H1 (cell line): ENCODE measurements at regions not wholly inside any gene's neighbourhood (a gene's known extent, or its start where the extent isn't known, plus 50 kb on each side); places are given as distances from the start of the nearest gene placed in this dataset.

Experiments
- CTCF ChIA-PET: fragments of 300-600 bp; sonication (Branson Sonifier 250); formaldehyde crosslinking; loops from one replicate; lab custom pipeline; 2021; ENCODE audit not compliant: partially characterized antibody; lab: Charles Lee
- POLR2A ChIA-PET: fragments of 300-600 bp; sonication (Branson Sonifier 250); formaldehyde crosslinking; loops from one replicate; lab custom pipeline; 2021; ENCODE audit warnings: inconsistent platforms; ENCODE audit not compliant: partially characterized antibody; lab: Charles Lee
- DNase-seq, 2 experiments: peaks; one replicate each; pipeline versions ENCODE4 v3.0.0 to v3.0.0-alpha.2; 2010 to 2022; ENCODE audit warnings: low spot score in 2 of 2, low read depth in 1 of 2, mixed read lengths in 1 of 2
- FAIRE-seq: peaks from 2 replicates; lab custom pipeline; 2011; peaks lifted over from hg19 to GRCh38; lab: Jason Lieb, UNC
- H2AFZ ChIP-seq: 2 replicates; pipeline ENCODE4 v1.8.1; 2012; ENCODE audit warnings: low read length, inconsistent platforms
- H2AK5ac ChIP-seq: 2 replicates; pipeline ENCODE4 v1.6.1; 2013; ENCODE audit warnings: low read depth, low read length
- H2BK120ac ChIP-seq: replicated peaks from 2 replicates; pipeline ENCODE3; 2013; ENCODE audit warnings: low read depth, low read length, inconsistent platforms
- H2BK12ac ChIP-seq: 2 replicates; pipeline ENCODE4 v1.6.1; 2013; ENCODE audit warnings: low read depth, low read length
- H2BK15ac ChIP-seq: 2 replicates; pipeline ENCODE4 v1.6.1; 2013; ENCODE audit warnings: low read length
- H2BK20ac ChIP-seq: 2 replicates; pipeline ENCODE4 v1.6.1; 2013; ENCODE audit warnings: low read length
- H2BK5ac ChIP-seq: 2 replicates; pipeline ENCODE4 v1.6.1; 2013; ENCODE audit warnings: low read depth, low read length
- H3K14ac ChIP-seq: 2 replicates; pipeline ENCODE4 v1.6.1; 2013; ENCODE audit warnings: inconsistent platforms; ENCODE audit not compliant: insufficient read length
- H3K18ac ChIP-seq: 2 replicates; pipeline ENCODE4 v1.6.1; 2013; ENCODE audit warnings: low read length; ENCODE audit errors: extremely low read depth
- H3K23ac ChIP-seq: 2 replicates; pipeline ENCODE4 v1.6.1; 2013; ENCODE audit warnings: inconsistent platforms; ENCODE audit not compliant: insufficient read length
- H3K23me2 ChIP-seq: 2 replicates; pipeline ENCODE4 v1.6.1; 2013; ENCODE audit warnings: low read depth, low read length
- H3K27ac ChIP-seq: 2 replicates; pipeline ENCODE4 v1.6.1; 2011; ENCODE audit warnings: low read depth, low read length, inconsistent platforms
- H3K27me3 ChIP-seq, 4 experiments: replicated peaks in 1 of 4; 1 replicate in 1 of 4; 2 replicates in 3 of 4; pipeline versions ENCODE4 v1.6.1 to v1.8.1; 2011 to 2013; ENCODE audit warnings: low read length in 3 of 4, mild to moderate bottlenecking in 3 of 4, inconsistent platforms in 2 of 4, mixed read lengths in 2 of 4, moderate library complexity in 1 of 4; ENCODE audit not compliant: control insufficient read depth in 3 of 4, insufficient read depth in 3 of 4; ENCODE audit errors: extremely low read depth in 1 of 4
- H3K36me3 ChIP-seq, 4 experiments: 2 replicates each; pipeline versions ENCODE4 v1.6.1 to v1.8.1; 2011 to 2013; ENCODE audit warnings: mild to moderate bottlenecking in 4 of 4, low read length in 3 of 4, moderate library complexity in 2 of 4, control low read depth in 1 of 4, inconsistent platforms in 1 of 4; ENCODE audit not compliant: insufficient read depth in 4 of 4, control insufficient read depth in 2 of 4
- H3K4ac ChIP-seq: replicated peaks from 2 replicates; pipeline ENCODE3; 2013; ENCODE audit warnings: low read length, low read depth, mixed read lengths, inconsistent platforms; ENCODE audit not compliant: insufficient read length
- H3K4me1 ChIP-seq, 4 experiments: replicated peaks in 1 of 4; 1 replicate in 1 of 4; 2 replicates in 3 of 4; pipeline versions ENCODE4 v1.6.1 to v1.8.1; 2011 to 2013; ENCODE audit warnings: low read length in 3 of 4, inconsistent platforms in 2 of 4, mixed read lengths in 1 of 4; ENCODE audit not compliant: insufficient read depth in 4 of 4, control insufficient read depth in 3 of 4
- H3K4me2 ChIP-seq, 2 experiments: 2 replicates each; pipeline versions ENCODE4 v1.6.1 to v1.8.1; 2011 to 2013; ENCODE audit warnings: low read depth in 2 of 2, low read length in 2 of 2, control low read depth in 1 of 2, inconsistent platforms in 1 of 2, mild to moderate bottlenecking in 1 of 2; ENCODE audit not compliant: insufficient read depth in 1 of 2
- H3K4me3 ChIP-seq, 4 experiments: fragments of 200-600, 300-600 bp in 1 of 4; sonication (generic), shearing (Covaris generic), sonication (Bioruptor Twin) in 1 of 4; 2 replicates each; pipeline versions ENCODE4 v1.5.1 to v1.8.1; 2011 to 2016; ENCODE audit warnings: low read length in 4 of 4, low read depth in 3 of 4, control low read depth in 2 of 4, inconsistent platforms in 2 of 4, mild to moderate bottlenecking in 2 of 4, mixed read lengths in 1 of 4, moderate library complexity in 1 of 4; ENCODE audit not compliant: insufficient read depth in 2 of 4; ENCODE audit errors: extremely low read depth in 1 of 4
- H3K56ac ChIP-seq: replicated peaks from 2 replicates; pipeline ENCODE3; 2013; ENCODE audit warnings: low read depth, mild to moderate bottlenecking, mixed read lengths, low read length, inconsistent platforms; ENCODE audit not compliant: insufficient read length
- H3K79me1 ChIP-seq: 2 replicates; pipeline ENCODE4 v1.6.1; 2013; ENCODE audit warnings: low read depth, low read length, control low read depth
- H3K79me2 ChIP-seq, 2 experiments: 2 replicates each; pipeline versions ENCODE4 v1.6.1 to v1.8.1; 2012 to 2013; ENCODE audit warnings: low read length in 2 of 2, mild to moderate bottlenecking in 2 of 2, inconsistent platforms in 1 of 2; ENCODE audit not compliant: insufficient read depth in 2 of 2, control insufficient read depth in 1 of 2
- H3K9ac ChIP-seq, 4 experiments: replicated peaks in 1 of 4; 1 replicate in 1 of 4; 2 replicates in 3 of 4; pipeline versions ENCODE4 v1.6.1 to v1.8.1; 2011 to 2013; ENCODE audit warnings: low read depth in 3 of 4, low read length in 3 of 4, control low read depth in 2 of 4, mild to moderate bottlenecking in 2 of 4, moderate library complexity in 2 of 4, inconsistent platforms in 1 of 4; ENCODE audit errors: extremely low read depth in 1 of 4
- H3K9me3 ChIP-seq, 2 experiments: 2 replicates each; pipeline versions ENCODE4 v1.6.1 to v1.8.1; 2012 to 2013; ENCODE audit warnings: mild to moderate bottlenecking in 2 of 2, moderate library complexity in 2 of 2, control low read depth in 1 of 2, inconsistent platforms in 1 of 2, low read depth in 1 of 2, low read length in 1 of 2, mixed read lengths in 1 of 2; ENCODE audit not compliant: insufficient read depth in 2 of 2
- H4K20me1 ChIP-seq, 2 experiments: replicated peaks in 1 of 2; 2 replicates each; pipeline versions ENCODE3 to v1.8.1; 2011 to 2013; ENCODE audit warnings: inconsistent platforms in 2 of 2, low read length in 2 of 2, mild to moderate bottlenecking in 1 of 2; ENCODE audit not compliant: insufficient read depth in 2 of 2, control insufficient read depth in 1 of 2
- H4K5ac ChIP-seq: 2 replicates; pipeline ENCODE4 v1.6.1; 2013; ENCODE audit warnings: low read length, low read depth, mixed read lengths, inconsistent platforms; ENCODE audit not compliant: insufficient read length
- H4K8ac ChIP-seq: 2 replicates; pipeline ENCODE4 v1.8.0; 2013; ENCODE audit warnings: mild to moderate bottlenecking, moderate library complexity, low read length, inconsistent platforms; ENCODE audit not compliant: insufficient read depth; ENCODE audit errors: extremely low read depth
- H4K91ac ChIP-seq: replicated peaks from 2 replicates; pipeline ENCODE3; 2013; ENCODE audit warnings: low read length, mixed read lengths, inconsistent platforms; ENCODE audit not compliant: insufficient read length
- HDAC2 ChIP-seq, 2 experiments: fragments of 300-600 bp in 1 of 2; sonication (generic) in 1 of 2; IDR thresholded peaks; 2 replicates each; pipeline ENCODE4 v1.6.1; 2011 to 2012; ENCODE audit warnings: low read depth in 2 of 2, low read length in 2 of 2, mild to moderate bottlenecking in 2 of 2, moderate library complexity in 2 of 2, borderline replicate concordance in 1 of 2, inconsistent platforms in 1 of 2
- PHF8 ChIP-seq: fragments of 200-600 bp; sonication (generic); conservative IDR thresholded peaks from 2 replicates; pipeline ENCODE4 v1.7.1; 2012; ENCODE audit warnings: low read depth, mild to moderate bottlenecking, inconsistent platforms, low read length, moderate library complexity
- SAP30 ChIP-seq: fragments of 300-600 bp; sonication (generic); IDR thresholded peaks from 2 replicates; pipeline ENCODE4 v1.7.1; 2012; ENCODE audit warnings: low read length, moderate library complexity, mild to moderate bottlenecking, inconsistent platforms; ENCODE audit not compliant: insufficient read depth, insufficient replicate concordance
- SP4 ChIP-seq: IDR thresholded peaks from 2 replicates; pipeline ENCODE4 v1.6.1; 2012; ENCODE audit warnings: low read length, inconsistent platforms
- WGBS, 2 experiments: shearing (Covaris generic) in 1 of 2; methylation state at CpG; one replicate each; pipeline versions ENCODE4 v1.1.6 to v1.1.7; 2013 to 2015; ENCODE audit warnings: low lambda C conversion rate in 2 of 2, mixed read lengths in 2 of 2, inconsistent platforms in 1 of 2, low coverage in 1 of 2, missing lambda C conversion rate in 1 of 2; ENCODE audit not compliant: insufficient replicate concordance in 2 of 2, insufficient coverage in 1 of 2, insufficient read length in 1 of 2; ENCODE audit errors: extremely low coverage in 1 of 2, missing lambda C conversion rate in 1 of 2; 5-methylcytosine and 5-hydroxymethylcytosine counted together

DNA sequence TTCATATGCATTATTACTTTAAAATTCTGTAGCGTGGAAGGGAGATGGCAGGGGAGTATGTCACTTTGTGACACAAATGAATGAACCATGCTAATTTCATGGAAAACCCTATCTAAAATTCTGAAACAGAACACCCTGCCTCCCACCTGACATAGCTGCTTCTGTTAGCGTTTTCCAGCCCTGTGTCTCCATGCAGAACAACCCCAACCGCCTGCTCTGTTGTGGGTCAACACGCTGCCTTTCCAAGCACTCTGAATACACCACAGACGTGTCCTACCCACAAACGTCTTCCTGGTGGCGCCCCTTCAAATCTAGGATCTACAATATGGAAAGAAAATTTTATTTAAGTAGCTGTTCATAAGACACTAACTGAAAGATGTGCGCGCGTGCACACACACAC lies 238.6 kb downstream of the TRIML1 start:
- TF ChIP-seq HDAC2 (IDR thresholded peaks at IDR 0.05; ENCODE audit: borderline replicate concordance in 1 of 2, low read depth in 2 of 2, low read length in 2 of 2) (no peak), SAP30 (no peak), SP4 (no peak), PHF8 (no peak)
- H3K4ac ChIP-seq, result no peak overlapping the region
- H2AK5ac ChIP-seq, result no peak overlapping the region
- no peak overlapping the region for H3K23ac ChIP-seq
- no peaks in the 10 kb centered on the region for H3K27me3 ChIP-seq
- DNase-seq (no peak), FAIRE-seq (no peak)
- no peak overlapping the region for H3K18ac ChIP-seq
- H3K4me3 ChIP-seq, result no peak overlapping the region
- H2BK15ac ChIP-seq, result no peak overlapping the region
- peaks cover 4 to 7% of the 10 kb centered on the region in 2 experiments; a peak in 2 of 4 replicates for H3K9me3 ChIP-seq
- no peaks in the 10 kb centered on the region for H3K23me2 ChIP-seq
- H4K5ac ChIP-seq, result no peak overlapping the region
- H4K8ac ChIP-seq, result no peak overlapping the region
- no peak overlapping the region for H3K14ac ChIP-seq
- no peaks in the 10 kb centered on the region for H3K79me1 ChIP-seq
- no peaks in the 10 kb centered on the region for H3K36me3 ChIP-seq
- H2BK5ac ChIP-seq, result no peak overlapping the region
- H2BK20ac ChIP-seq, result no peak overlapping the region
- no peak overlapping the region for H3K4me2 ChIP-seq
- H3K56ac ChIP-seq, result no peak overlapping the region
- no peak overlapping the region for H2BK12ac ChIP-seq
- H3K4me1 ChIP-seq, result no peaks in the 10 kb centered on the region
- no peak overlapping the region for H4K91ac ChIP-seq
- H3K9ac ChIP-seq, result no peak overlapping the region
- H3K27ac ChIP-seq, result no peak overlapping the region
- H2AFZ ChIP-seq, result no peak overlapping the region
- no peak overlapping the region for H2BK120ac ChIP-seq
- 93% methylated on average over 10 of the region's 10 CpGs; no CpG with 5 or more reads in 1 of the 2 experiments for WGBS, 2 experiments
- no peaks in the 10 kb centered on the region for H4K20me1 ChIP-seq
- ChIA-PET POLR2A (no interaction called here), CTCF (interaction anchor here (1.5 kb wide), 1 partner anchor 80 kb away, joined by 3 read pairs; no protein-coding TSS in a partner anchor)
- no peaks in the 10 kb centered on the region for H3K79me2 ChIP-seq
